ENCODE measurements at regions not wholly inside any gene's neighbourhood (a gene's known extent, or its start where the extent isn't known, plus 50 kb on each side); places are given as distances from the start of the nearest gene placed in this dataset.
A peak's percentile ranks its signal among the peaks of the same experiment; 100 is the strongest.

- H3K9me3 ChIP-seq (ENCODE audit: low read length): no peaks in the 10 kb centered on the region
- no peaks in the 10 kb centered on the region for H4K20me1 ChIP-seq (ENCODE audit: low read length)
- peak overlapping the region; percentile 58; the same call in 1 of the 2 replicates for H2AFZ ChIP-seq (ENCODE audit: low read length)
- ChIA-PET POLR2A (ENCODE audit: unreplicated experiment) (no interaction called here), CTCF (no interaction called here)
- no TSS peak for BruUV-seq (replicated peaks)
- H3K4me2 ChIP-seq (ENCODE audit: low read length): peak overlapping the region; percentile 76
- ATAC-seq (peak; percentile 96), DNase-seq (peak; percentile 64)
- peak overlapping the region; percentile 46; the same call in 1 of the 2 replicates for H3K4me3 ChIP-seq (ENCODE audit: low read length)
- H3K9ac ChIP-seq (ENCODE audit: low read length): no peak overlapping the region
- H3K27me3 ChIP-seq (ENCODE audit: low read length): no peaks in the 10 kb centered on the region
- H3K36me3 ChIP-seq (ENCODE audit: low read depth, low read length): no peaks in the 10 kb centered on the region
- intact Hi-C loops (cut with micrococcal nuclease): loop anchor here (5.0 kb wide), 2 partner anchors 70 to 130 kb away; partner anchors contain the start of gene GLI2
- H3K4me1 ChIP-seq (ENCODE audit: insufficient read depth, low read length): peaks cover 21% of the 10 kb centered on the region
- no peaks in the 10 kb centered on the region for H3F3A ChIP-seq (ENCODE audit: low read length, unreplicated experiment)
- no peak for TF ChIP-seq EZH2 (IDR thresholded peaks at IDR 0.05; ENCODE audit: low read length, unreplicated experiment)
- TF ChIP-seq, protein P1, sequence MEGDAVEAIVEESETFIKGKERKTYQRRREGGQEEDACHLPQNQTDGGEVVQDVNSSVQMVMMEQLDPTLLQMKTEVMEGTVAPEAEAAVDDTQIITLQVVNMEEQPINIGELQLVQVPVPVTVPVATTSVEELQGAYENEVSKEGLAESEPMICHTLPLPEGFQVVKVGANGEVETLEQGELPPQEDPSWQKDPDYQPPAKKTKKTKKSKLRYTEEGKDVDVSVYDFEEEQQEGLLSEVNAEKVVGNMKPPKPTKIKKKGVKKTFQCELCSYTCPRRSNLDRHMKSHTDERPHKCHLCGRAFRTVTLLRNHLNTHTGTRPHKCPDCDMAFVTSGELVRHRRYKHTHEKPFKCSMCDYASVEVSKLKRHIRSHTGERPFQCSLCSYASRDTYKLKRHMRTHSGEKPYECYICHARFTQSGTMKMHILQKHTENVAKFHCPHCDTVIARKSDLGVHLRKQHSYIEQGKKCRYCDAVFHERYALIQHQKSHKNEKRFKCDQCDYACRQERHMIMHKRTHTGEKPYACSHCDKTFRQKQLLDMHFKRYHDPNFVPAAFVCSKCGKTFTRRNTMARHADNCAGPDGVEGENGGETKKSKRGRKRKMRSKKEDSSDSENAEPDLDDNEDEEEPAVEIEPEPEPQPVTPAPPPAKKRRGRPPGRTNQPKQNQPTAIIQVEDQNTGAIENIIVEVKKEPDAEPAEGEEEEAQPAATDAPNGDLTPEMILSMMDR (conservative IDR thresholded peaks at IDR 0.05; ENCODE audit: low read depth, low read length): no peak
- no peak for TF ChIP-seq EZH2phosphoT487 (IDR thresholded peaks at IDR 0.05; ENCODE audit: borderline replicate concordance, low read length)
- H3K9me2 ChIP-seq (replicated peaks; ENCODE audit: low read length): no peaks in the 10 kb centered on the region
- H3K79me2 ChIP-seq (ENCODE audit: low read length): no peaks in the 10 kb centered on the region
- H3K27ac ChIP-seq (ENCODE audit: low read length): no peak overlapping the region
These were observed 131.9 kb downstream of the GLI2 start for GRCh38 chr2:120867290-120868241.

GRCh38 chr2:120868366-120868765, 132.7 kb downstream of the GLI2 start:
- no peak overlapping the region for H3K4me2 ChIP-seq (ENCODE audit: low read length)
- intact Hi-C loops (cut with micrococcal nuclease): loop anchor here (5.0 kb wide), 2 partner anchors 69 to 131 kb away; partner anchors contain the start of gene GLI2
- POLR2A ChIA-PET (ENCODE audit: unreplicated experiment): interaction anchor here (0.6 kb wide), 1 partner anchor 175 kb away, joined by 8 read pairs; no protein-coding TSS in a partner anchor
- H3K9me2 ChIP-seq (replicated peaks; ENCODE audit: low read length): no peaks in the 10 kb centered on the region
- no peak for DNase-seq
- no peak overlapping the region for H3K9ac ChIP-seq (ENCODE audit: low read length)
- no peak overlapping the region for H3K4me3 ChIP-seq (ENCODE audit: low read length)
- H3K27me3 ChIP-seq (ENCODE audit: low read length): no peaks in the 10 kb centered on the region
- no peak for ATAC-seq
- H3K27ac ChIP-seq (ENCODE audit: low read length): no peak overlapping the region
- TF ChIP-seq EZH2 (IDR thresholded peaks at IDR 0.05; ENCODE audit: low read length, unreplicated experiment): no peak
- H3K9me3 ChIP-seq (ENCODE audit: low read length): no peaks in the 10 kb centered on the region
- H3K36me3 ChIP-seq (ENCODE audit: low read depth, low read length): no peaks in the 10 kb centered on the region
- BruUV-seq (replicated peaks): no TSS peak
- H3F3A ChIP-seq (ENCODE audit: low read length, unreplicated experiment): no peaks in the 10 kb centered on the region
- no peaks in the 10 kb centered on the region for H4K20me1 ChIP-seq (ENCODE audit: low read length)
- H3K4me1 ChIP-seq (ENCODE audit: insufficient read depth, low read length): peaks cover 18% of the 10 kb centered on the region
- no peak overlapping the region for H2AFZ ChIP-seq (ENCODE audit: low read length)
- CTCF ChIA-PET: no interaction called here
- no peaks in the 10 kb centered on the region for H3K79me2 ChIP-seq (ENCODE audit: low read length)

GRCh38 chr2:120869036-120869729, 133.5 kb downstream of the GLI2 start:
- H3K9me3 ChIP-seq (ENCODE audit: low read length): no peaks in the 10 kb centered on the region

More at GRCh38 chr2:120869036-120869729, 133.5 kb downstream of the GLI2 start:
- H3K9me2 ChIP-seq (replicated peaks; ENCODE audit: low read length): no peaks in the 10 kb centered on the region
- H3K79me2 ChIP-seq (ENCODE audit: low read length): no peaks in the 10 kb centered on the region
- no peaks in the 10 kb centered on the region for H3F3A ChIP-seq (ENCODE audit: low read length, unreplicated experiment)
- no TSS peak for BruUV-seq (replicated peaks)
- no peaks in the 10 kb centered on the region for H3K27me3 ChIP-seq (ENCODE audit: low read length)
- no peak for DNase-seq
- CTCF ChIA-PET: no interaction called here
- no peak overlapping the region for H3K27ac ChIP-seq (ENCODE audit: low read length)
- intact Hi-C loops (cut with micrococcal nuclease): loop anchor here (5.0 kb wide), 2 partner anchors 68 to 132 kb away; partner anchors contain the start of gene GLI2
- no peak overlapping the region for H3K4me2 ChIP-seq (ENCODE audit: low read length)
- H4K20me1 ChIP-seq (ENCODE audit: low read length): no peaks in the 10 kb centered on the region
- H3K4me3 ChIP-seq (ENCODE audit: low read length): no peak overlapping the region
- no peak for ATAC-seq
- POLR2A ChIA-PET (ENCODE audit: unreplicated experiment): interaction anchor here (0.6 kb wide), 1 partner anchor 176 kb away, joined by 8 read pairs; no protein-coding TSS in a partner anchor
- no peaks in the 10 kb centered on the region for H3K36me3 ChIP-seq (ENCODE audit: low read depth, low read length)
- no peak overlapping the region for H2AFZ ChIP-seq (ENCODE audit: low read length)
- TF ChIP-seq EZH2phosphoT487 (IDR thresholded peaks at IDR 0.05; ENCODE audit: borderline replicate concordance, low read length): no peak
- TF ChIP-seq EZH2 (IDR thresholded peaks at IDR 0.05; ENCODE audit: low read length, unreplicated experiment): no peak
- TF ChIP-seq, protein P1 (conservative IDR thresholded peaks at IDR 0.05; ENCODE audit: low read depth, low read length): no peak
- H3K4me1 ChIP-seq (ENCODE audit: insufficient read depth, low read length): peaks cover 11% of the 10 kb centered on the region
- no peak overlapping the region for H3K9ac ChIP-seq (ENCODE audit: low read length)

Data from PC-3 (cell line).